ENCODE measurements at regions not wholly inside any gene's neighbourhood (a gene's known extent, or its start where the extent isn't known, plus 50 kb on each side); places are given as distances from the start of the nearest gene placed in this dataset.
"Not testable (repeated sequence)": the region's sequence is repeated elsewhere in the genome, so short reads cannot be mapped to it uniquely, and the experiment has no call there.

DNA sequence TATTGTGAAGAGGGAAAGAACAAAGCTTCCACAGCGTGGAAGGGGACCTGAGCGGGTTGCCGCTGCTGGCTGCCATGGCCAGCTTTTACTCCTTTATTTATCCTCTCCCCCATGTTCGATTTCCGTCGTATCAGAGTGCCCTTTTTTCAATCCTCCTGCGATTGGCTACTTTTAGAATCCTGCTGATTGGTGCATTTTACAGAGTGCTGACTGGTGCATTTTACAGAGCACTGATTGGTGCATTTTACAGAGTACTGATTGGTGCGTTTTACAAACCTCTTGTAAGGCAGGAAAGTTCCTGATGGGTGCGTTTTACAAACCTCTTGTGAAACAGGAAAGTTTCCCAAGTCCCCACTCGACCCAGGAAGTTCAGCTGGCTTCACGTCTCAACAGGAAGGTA, 381.7 kb upstream of the ATP10A start:
- not testable (repeated sequence) for DNase-seq

DNA sequence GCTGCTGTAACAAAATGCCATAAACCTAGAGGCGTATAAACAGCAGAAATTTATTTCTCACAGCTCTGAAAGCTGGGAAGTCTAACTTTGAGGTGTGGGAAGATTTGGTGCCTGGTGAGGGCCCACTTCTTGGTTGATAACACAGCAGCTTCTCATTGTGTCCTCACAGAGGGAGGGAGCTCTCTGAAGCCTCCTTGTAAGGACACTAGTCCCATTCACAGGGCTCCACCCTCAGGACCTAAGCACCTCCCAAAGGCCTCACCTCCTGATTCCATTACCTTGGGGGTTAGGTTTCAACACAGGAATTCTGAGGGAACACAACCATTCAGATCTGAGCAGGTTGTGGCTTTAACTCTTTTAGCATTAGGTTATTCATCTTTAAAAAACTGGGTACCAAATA, 380.3 kb upstream of the ATP10A start:
- no peak for DNase-seq

DNA sequence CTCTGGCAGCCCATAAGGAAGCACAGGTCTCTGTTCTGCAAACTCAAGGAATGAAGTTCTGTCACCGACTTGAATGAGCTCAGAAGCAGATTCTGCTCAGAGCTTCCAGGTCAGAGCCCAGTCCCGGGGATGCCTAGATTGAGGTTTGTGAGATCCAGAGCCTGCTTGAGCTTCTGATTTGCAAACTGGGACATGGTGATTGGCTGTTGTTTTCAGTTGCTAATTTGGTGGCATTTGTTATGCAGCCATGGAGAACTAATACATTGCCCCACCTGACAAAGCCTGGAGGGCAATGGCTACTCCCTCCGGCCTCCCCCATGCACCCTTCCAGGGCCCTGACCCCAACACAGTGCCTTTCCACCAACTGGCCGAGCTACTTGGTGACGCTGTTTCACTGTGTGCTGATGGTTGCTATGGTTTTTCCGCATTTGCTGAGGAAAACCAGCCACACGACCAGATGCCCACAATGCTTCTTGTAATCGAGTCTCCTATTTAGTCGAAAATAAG, 379.5 kb upstream of the ATP10A start:
- DNase-seq = no peak

DNA sequence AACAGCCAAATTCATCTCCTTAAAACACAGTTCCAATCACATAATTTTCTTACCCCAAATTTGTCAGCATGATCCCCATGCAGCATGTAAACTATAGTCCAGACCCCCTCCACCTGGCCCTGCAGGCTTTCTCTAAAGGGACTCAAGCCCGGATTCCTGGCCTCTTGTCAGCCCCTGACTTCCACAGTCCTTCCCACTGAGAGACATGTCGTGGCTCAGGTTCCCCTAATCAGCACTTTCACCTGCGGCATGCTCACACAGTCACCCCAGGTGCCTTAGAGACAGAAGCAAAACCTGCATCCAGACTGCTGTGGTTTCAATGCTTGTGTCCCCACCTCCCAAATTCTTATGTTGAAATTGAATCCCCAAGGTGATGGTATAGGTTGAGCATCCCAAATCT, 372.7 kb upstream of the ATP10A start:
- no peak for DNase-seq

DNA sequence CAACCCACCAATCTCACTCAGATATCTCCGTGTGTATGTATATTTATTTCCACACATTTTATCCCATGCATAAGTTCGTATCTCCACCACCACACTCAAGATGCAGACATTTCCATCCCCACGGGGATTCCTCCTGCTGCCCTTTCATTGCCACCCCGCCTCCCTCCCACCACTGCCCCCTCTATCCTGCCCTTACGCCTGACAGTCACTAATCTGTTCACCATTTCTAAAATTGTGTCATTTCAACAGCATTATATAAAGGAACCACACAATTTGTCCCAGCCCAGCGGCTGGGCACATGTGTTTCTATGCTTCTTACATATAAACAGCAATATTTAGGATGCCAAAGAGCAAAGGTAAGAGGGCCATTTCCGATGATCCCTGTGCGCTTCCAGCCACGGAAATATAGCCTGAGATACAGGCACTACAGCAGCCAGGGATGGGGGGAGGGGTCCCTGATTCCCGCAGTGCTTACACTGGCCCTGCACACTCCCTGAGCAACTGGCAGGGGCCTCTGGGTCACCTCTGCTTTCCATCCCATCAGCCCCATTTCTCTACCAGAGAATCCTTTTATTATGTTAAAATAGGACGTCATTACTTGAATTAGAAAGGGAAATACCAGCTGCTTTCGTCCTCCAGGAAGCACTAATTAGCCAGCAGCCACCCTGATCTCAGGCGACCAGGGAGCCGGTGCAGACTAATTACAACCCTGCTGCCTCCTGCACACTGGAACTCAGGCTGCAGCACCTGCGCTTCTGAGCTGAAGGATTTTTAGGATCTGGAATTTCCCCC, 372.0 kb upstream of the ATP10A start:
- DNase-seq = no peak

DNA sequence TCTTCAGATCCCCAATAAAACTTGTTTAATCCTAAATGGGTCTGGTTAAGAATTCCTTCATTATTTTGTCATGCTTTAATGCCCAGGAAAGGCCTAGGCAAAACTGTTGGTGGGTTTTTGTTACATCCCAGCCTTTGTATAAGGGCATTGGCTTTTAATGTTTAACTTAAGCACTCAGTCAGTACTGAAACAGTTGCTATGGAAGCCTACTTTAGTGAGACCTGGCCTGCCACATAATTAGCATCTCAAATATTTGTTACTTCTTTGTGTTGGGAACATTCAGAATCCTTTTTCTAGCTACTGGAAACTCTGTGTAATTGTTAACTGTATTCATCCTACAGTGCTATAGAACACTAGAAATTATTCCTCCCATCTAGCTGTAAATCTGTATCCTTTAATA, 369.6 kb upstream of the ATP10A start:
- DNase-seq = no peak

DNA sequence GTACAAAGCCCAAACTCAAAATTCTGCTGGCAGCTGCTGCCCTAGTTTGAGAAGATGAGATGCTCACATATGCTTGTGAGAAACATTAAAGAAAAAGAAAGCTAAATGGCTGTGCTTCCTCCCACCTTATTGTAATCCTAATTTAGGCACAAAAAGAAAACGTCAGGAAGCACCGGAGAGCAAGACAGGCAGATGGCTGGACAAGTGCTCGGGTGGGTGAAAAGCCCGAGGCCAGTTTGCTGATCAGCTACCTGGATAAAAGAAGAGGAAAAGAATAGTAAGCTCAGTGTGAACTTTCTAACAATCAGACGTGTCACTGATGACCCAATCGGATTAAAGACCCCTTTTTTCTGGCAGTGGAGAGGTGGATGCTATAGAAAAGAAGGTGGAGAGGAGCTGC, 368.0 kb upstream of the ATP10A start:
- no peak for DNase-seq

DNA sequence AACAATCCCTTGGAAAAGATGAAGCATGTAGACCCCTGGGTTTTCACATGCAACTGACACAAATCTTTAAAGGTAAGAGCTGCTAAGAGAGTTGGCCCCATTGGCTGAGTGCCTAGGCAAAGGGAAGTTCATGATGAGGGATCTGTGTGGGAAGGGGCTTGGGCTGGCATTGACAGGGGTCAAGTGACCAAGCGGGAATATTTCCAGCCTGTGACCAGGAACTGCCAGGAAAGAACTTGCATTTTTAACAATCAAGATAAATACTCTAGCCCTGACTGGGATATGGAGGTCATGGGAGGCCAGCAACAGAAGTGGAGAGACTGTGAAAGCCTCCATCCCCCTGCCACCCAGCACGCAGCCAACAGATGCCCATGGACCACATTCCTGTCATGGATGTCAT, 361.1 kb upstream of the ATP10A start:
- DNase-seq = no peak

DNA sequence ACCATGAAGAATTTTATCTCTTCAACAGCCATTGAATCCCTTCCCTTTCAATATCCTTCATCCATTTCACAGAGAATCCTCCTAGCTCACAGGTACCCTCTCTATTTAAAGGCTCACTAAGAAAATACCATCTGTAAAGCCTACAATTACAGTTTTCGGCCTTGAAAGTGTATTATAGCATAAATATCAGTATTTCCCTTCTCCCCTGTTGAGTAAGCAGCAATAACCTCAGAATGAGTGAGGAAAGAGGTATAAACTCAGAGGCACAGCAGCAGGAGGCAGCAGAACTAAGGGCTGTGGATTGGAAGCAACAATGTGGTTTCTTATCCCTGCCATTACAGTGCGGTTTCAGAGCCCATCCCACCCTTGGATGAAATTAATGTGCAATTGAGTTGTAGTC, 360.6 kb upstream of the ATP10A start:
- no peak for DNase-seq

DNA sequence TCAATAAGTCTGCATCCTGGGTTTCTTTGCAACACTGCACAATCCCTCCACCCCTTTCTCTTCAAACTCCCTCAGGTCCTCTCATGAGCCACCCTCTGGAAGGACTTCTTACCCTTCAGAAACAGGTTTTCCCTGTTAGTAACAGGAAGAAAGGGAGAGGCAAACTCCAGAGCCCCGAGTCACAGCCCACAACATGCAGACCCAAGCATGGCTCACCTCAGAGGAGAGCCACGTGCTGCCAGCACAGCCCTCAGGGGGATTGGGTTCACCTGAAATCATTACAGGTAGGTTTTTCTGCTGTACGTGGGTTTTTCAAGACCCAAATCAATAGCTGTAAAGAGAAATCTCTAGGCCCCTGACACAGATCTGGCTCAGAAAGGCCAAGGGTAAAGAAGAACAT, 359.7 kb upstream of the ATP10A start:
- no peak for DNase-seq

DNA sequence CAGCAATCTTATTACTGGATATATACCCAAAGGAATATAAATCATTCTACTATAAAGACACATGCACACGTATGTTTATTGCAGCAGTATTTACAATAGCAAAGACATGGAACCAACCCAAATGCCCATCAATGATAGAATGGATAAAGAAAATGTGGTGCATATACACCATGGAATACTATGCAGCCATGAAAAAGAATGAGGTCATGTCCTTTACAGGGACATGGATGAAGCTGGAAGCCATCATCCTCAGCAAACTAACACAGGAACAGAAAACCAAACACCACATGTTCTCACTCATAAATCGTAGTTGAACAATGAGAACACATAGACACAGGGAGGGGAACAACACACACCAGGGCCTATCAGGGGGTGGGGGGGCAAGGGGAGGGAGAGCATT, 353.9 kb upstream of the ATP10A start:
- DNase-seq = not testable (repeated sequence)

DNA sequence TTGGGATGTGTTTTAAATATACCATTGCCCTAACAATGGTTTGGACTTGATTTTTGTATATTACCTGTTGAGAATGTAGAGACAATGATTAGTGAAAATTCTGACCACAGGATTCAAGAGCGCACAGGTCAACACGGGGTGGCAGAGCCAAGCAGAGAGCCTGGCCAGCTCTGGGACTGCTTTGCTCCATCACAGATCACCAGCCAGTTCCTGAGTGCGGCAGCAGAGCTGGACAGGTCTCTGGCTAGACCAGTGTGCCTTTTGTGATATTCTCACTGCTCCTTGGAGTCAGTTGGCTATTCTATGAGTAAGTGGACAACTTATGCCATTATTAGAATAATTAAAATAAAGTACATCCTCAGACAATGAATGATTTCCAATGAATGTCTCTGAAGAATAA, 351.2 kb upstream of the ATP10A start:
- DNase-seq = no peak

DNA sequence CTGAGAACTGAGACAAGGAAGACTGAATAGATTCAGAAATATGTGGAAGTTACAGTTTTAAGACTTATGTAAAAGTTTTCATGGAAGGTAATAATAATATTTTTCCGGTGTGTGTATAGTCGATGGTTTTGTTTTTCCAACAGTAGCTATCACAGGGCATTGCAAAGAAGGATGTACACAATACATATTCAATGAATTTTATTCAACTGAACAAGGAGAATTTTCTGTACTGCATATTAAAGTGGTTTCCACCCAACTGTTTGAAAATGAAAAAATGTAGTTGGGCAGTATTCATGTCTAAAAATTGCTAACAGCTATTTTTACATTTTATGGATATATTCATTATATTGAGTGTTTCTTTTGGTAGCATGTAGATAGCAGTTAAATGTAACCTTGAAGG, 350.3 kb upstream of the ATP10A start:
- no peak for DNase-seq

DNA sequence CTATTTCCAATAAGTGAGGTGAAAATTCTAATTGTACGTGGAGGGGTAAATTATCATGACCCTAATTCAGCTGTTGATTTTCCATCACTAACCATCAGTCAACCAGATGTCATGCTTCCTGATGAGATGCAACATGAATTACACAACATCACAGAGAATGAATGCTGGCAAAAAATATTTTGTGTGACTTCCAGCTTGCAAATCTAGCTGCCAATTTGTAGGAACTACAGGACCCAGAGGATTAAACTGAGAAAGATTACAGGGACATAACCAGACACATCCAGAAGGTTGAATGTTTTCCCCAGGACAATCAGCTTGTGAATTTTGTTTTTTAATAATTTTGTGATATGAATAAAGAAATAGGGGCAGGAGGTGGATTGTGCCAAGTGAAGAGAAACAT, 349.0 kb upstream of the ATP10A start:
- DNase-seq = no peak

DNA sequence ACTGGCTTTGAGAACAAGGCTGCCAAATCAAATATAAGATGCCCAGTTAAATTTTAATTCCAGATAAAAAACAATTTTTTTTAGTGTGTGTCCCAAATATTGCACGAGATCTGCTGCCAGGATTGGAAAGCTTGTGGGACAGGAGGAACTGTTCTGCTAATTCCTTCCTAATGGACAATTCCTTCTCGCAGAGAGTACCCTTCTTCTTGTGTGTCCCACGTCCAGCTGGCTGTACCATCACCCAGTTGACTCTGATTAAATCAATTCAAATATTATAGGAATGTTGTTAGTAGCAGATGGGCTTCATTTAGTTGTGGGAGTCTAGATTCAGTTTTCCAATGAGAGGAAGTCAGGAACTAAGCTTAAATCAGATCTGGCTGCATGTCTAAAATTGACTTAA, 347.9 kb upstream of the ATP10A start:
- no peak for DNase-seq

DNA sequence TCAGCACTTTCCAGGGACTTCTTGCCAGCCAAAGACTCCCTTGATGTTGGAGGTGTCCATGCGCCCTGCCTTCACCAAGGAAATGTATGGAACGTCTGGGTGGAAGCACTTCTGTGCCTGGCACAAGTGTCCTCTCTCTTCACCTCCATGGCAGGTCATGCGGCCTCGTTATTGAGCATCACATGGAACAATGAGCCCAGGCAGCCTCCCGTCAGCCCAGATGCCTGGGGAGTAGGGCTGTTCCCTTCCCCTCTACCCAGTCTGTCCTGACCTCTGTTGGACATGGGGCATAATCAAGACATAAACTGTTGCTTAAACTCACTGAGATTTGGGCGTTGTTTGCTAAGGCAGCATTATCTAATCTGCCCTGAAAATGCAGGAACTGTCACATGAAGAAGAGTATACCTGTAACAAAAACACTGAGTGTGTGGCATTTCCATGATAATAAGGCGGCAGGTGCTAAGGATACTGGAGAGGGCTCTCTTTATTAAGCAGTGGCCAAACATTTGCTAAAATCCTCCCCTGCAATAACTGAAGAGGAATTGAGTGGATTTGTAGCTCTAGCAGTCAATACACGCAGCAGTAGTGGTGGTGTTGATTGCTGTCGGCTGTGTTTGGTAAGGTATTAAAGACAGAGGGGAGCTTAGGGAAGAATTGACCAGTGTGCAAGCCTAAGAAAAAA, 338.2 kb upstream of the ATP10A start:
- no peak for DNase-seq

DNA sequence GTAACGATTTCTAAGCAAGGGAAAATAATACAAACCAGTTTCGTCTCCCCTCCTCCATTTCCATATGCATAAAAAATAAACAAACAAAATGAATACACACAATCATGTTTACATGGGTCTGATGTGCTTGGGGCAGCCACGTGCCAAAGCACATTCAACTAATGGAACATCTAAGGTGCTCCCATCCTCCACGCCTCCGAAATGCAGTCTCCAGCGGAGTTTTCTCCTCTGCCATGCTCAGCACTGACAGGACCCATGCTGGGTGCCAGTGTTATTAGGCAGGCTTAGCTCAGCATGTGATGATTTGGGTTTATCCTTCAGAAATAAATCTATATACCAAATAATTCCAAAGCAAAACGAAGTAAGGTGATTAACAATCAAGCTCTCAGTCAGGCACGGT, 337.3 kb upstream of the ATP10A start:
- DNase-seq = no peak

DNA sequence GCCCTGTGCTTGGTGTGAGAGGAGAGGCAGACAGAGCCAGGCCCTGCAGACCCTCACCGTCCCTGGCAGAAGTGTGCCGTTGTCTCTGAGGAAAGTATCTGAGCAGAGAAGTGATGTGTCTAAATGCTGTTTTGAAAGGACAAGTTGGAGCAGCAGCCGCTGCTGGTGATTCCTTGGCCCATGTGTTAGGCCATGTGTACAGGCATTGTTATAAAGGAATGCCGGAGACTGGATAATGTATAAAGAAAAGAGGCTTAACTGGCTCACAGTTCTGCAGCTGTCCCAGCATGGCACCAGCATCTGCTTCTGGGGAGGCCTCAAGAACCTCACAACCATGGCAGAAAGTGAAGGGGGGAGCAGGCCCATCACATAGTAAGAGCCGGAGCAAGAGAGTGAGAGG, 334.6 kb upstream of the ATP10A start:
- DNase-seq = no peak

DNA sequence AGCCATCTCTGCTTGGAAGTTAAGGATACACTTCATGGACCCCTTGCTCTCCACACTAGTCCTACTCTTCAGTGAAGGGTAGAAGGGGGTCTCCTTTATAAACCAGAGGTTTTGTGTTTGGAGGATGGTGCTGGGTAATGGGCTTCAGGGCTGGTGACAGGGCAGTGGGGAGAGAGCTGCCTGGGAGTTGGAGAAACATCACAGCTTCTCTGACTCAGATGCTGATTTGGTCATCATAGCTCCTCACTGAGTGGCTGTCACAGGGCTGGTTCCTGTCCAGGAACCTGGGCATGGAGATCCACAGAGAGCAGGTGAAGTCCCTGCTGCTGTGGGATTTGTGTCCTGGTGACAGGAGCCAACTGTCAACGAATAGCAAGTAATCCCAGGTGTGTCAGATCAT, 333.9 kb upstream of the ATP10A start:
- DNase-seq = no peak

DNA sequence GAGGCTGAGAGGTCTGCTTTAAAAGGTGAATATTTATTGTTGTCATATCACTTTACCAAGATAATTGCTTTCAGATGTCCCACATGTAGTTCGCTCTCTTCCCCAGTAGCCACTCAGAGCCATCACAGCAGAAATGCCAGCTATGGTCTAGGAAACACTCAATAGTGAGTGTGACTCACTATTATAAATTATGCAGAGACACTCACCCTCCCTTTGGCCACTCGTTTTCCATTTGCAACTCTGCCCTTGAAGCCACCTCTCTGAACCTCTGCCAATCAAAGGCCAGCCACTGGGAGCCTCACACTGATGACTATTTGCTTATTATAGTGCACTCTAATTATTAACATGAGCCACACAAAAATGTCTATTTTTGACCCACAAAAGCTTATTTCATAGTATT, 328.1 kb upstream of the ATP10A start:
- no peak for DNase-seq

DNA sequence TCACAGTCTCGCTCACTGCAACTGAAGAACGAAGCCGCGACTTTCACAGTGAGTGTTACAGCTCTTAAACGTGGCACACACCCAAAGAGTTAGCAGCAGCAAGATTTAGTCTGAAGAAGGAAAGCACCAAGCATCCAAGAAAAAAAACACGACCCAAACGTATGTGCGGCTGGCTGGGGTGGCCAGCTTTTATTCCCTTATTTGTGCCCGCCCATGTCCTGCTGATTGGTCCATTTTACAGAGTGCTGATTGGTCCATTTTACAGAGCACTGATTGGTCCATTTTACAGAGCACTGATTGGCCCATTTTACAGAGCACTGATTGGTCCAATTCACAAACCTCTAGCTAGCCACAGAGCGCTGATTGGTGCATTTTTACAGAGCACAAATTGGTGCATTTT, 323.0 kb upstream of the ATP10A start:
- not testable (repeated sequence) for DNase-seq

DNA sequence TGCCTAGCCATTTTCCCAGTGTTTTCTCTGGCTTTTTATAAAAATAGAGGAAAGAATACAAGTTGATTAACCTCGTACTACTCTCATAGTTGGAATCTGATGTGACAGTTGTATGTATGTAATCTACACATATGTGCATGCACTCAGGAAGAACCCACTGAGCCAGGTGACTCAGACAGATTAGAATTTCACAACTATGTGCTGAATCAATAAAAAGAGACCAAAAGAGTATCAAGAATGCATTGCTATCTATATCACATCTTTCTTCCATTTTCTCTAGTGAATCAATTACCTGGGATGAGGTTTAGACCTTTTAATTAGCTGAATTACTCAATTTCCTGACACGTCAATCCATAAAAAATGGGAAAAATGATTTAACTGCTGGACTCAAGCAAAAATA, 319.3 kb upstream of the ATP10A start:
- DNase-seq = no peak

DNA sequence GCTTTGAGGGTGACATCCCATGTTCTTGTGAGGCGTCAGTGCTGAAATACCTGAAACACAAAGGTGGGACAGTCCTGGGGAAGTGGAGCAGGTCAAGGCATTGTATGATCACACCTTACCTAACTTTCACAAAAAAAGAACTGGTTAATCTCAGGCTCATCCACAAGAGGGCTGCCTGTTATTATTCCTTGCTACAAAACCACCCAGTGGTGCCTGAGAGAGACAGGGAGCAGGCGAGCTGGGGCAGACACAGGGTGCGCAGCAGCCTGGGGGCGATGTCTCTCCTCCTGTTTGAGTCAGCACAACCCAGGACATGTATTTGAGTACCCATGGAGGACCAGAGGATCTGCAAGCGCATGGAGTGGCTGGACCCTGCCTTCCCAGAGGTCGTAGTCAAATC, 316.8 kb upstream of the ATP10A start:
- no peak for DNase-seq

DNA sequence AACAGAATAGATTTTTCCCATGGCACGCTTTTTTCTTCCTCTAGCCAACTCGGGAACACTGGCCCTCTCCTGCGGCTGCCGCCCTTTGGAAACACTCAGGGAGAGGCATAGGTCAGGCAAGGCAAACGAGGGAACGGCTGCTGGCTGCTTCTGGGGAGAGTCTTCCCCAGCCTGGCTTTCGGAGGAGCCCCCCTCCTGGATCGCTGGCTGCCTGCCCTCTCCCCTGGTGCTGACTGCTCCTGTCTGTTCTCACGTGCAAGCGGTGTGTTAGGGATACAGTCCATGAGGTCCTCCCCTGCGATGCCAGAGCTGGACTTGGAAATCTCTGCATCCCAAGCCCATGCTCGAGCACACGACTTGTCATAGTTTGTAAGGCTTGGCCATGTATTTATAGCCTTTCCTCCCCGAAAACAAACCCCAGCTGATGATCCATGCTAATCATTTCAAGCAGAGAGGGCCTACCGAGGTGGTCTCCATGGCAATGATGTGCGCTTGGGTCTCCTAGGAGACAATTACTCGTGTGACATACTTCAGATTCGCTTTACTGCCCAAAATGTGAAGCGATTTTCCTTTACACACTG, 315.6 kb upstream of the ATP10A start:
- DNase-seq = no peak
